Limb (tissue), 2 donors: ENCODE measurements at regions not wholly inside any gene's neighbourhood (a gene's known extent, or its start where the extent isn't known, plus 50 kb on each side); places are given as distances from the start of the nearest gene placed in this dataset.
"Not testable (repeated sequence)": the region's sequence is repeated elsewhere in the genome, so short reads cannot be mapped to it uniquely, and the experiment has no call there.

Experiments
- DNase-seq, 2 donors: peaks; one replicate each; pipeline ENCODE4 v3.0.0-alpha.2; 2016; ENCODE audit errors: extremely low spot score in 2 of 2

- DNase-seq, result no peak
Observed at GRCh38 chr21:19048098-19048672, 644.6 kb upstream of the TMPRSS15 start.

GRCh38 chr21:19049567-19049966, 646.0 kb upstream of the TMPRSS15 start:
- DNase-seq, result no peak

DNA sequence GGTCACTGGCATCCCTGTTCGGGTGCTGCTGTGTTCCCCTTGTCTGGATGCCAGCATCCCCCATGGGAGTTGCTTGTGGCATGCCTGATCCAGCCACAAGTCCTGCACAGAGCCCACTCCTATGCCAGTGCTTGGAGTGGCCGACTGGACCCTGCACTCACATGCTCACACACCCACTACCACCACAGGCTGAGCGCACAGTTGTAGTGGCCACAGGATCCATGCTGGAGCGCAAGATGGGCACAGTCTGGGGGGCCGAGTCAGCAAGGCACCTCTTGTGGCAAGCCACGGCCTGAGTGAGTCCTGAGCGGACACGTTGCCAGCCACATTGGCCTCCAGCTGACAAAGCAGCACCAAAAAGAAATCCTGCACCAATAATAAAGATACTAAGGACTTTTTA, 661.6 kb upstream of the TMPRSS15 start:
- DNase-seq, result no peak

DNA sequence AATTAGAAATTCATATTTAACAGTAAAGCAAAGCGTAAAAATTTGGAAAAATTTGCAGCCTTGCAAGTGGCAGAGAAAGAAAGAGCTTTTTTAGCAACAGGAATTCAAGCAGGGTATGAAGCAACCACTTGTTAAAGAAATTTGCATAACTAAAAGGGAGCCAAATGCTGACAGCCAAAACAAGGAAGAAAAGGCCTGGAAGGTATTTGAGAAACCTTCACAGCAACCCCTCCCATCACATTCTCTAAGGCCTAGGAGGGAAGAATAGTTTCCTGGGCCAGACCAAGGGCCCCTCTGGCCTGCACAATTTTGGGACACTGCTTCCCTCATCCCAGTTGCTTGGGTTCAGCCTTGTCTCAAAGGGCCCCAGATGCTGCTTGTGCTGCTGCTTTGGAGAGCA, 672.4 kb upstream of the TMPRSS15 start:
- no peak for DNase-seq

DNA sequence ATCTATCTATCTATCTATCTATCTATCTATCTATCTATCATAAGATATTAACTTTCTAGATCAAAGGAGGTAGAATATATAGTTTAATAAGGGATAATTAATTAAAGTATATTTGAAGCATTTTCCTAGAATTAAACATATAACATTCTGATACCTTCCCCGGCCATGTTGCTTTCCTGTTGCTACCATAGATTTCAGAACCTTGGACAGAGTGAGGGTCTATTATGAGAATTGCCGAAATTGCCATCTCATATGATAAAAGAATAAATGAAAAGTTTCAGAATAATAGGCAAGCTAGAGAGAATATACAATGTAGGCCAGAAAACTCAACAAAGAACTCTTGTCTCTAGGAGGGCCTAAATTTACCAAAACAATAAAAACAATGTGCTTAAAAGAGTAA, 706.1 kb upstream of the TMPRSS15 start:
- DNase-seq, result no peak

- not testable (repeated sequence) for DNase-seq
Observed at GRCh38 chr21:19119259-19119658, 715.7 kb upstream of the TMPRSS15 start.

DNA sequence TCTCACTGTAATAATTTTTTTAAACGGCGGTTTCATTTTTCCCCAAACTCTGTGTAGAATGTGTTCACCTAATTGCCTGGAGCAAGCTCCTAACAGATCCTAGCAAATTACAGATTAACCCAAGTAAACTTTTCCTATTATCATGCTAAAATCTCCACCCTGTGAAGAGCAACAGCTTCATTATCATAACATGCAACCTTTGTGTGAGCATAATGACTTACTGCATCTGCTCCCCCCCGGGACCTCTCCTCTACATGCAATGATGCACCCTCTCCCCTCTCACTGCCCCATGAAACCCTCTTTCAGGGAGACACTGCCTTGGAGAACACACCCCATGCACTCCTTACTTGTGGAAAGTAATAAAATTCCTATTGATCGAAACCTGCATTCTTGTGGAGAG, 717.0 kb upstream of the TMPRSS15 start:
- DNase-seq, result no peak

DNA sequence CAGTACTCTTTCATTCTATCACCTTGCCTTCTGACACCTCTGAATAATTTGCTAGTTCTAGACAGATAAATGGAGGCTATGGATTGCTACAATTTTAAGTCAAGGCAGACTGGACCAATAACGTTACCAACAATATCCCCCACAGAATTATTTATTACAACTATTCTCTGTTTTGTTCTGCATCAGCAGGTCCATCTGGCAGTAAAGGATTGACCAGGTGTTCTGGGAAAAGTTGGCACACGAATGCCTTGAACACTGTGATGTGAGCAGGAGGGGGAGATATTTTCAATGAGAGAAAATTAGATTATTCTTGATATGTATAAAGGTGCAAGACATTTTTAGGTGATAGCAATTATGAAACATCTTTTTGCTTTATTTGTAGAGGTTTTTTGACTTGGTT, 718.8 kb upstream of the TMPRSS15 start:
- no peak for DNase-seq

GRCh38 chr21:19123053-19123452, 719.5 kb upstream of the TMPRSS15 start:
- no peak for DNase-seq

DNA sequence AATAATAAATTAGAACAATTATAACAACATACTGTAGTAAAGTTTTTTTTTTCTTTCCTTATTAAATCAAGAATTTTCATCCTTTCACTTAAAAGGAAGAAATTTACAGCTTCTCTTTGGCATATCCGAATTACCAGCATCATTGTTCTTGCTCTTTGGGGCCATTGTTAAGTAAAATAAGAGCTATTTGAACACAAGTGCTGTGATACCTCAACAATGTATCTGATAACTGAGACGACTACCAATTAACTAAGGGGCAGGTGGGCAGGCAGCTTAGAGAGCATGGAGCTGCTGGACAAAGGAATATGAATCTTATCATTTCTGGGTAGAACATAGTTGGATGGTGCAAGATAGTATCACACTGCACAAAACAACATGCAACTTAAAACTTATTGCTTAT, 719.9 kb upstream of the TMPRSS15 start:
- no peak for DNase-seq

DNA sequence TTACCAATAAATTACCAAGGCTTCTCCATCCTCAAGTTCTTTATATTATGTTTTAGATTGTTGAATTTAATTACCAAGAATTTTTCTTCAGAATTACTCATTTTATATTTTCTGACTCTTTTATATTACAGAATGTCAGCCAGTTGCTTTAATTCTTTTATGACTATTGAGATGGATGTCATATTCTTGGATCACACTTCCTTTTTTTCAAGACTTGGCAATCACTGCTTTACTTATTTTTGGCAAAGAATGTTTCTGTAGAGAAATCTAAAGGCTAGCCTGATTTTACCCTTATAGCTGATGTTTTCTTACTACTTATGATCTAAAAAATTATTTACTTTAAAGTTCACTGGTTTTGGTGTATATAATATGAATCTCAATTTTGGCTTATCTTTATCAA, 721.1 kb upstream of the TMPRSS15 start:
- DNase-seq, result peak in 1 of 2 donors; percentile 12

DNA sequence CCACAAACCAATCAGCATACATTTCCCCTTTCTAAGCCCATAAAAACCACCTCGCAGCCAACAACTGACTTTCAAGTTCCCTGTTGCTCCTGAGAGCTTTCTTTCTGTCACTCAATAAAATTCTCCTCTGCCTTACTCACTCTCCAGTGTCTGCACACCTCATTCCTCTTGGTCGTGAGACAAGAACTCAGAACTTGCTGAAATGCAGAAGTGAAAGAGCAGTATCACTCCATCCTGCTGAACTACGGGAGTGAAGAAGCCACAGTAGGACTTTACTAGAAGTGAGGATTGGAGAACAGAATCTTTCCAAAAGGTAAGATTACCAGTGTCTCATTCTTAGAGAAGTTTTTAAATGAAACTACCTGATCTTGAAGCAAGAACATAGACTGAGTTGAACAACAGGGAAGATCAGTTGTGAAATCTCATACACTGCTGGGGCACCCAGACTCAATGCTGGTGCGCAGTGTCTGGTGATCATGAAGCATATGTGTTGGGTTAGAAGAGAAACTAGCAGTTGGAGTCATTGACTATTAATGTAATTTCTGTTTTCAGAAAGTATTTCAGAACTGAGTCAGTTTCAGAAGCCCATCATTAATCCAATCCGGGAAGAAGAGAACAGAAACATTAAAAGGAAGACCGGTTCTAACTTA, 726.9 kb upstream of the TMPRSS15 start:
- DNase-seq, result no peak

- no peak for DNase-seq
Observed at GRCh38 chr21:19141511-19141910, 737.9 kb upstream of the TMPRSS15 start.

DNA sequence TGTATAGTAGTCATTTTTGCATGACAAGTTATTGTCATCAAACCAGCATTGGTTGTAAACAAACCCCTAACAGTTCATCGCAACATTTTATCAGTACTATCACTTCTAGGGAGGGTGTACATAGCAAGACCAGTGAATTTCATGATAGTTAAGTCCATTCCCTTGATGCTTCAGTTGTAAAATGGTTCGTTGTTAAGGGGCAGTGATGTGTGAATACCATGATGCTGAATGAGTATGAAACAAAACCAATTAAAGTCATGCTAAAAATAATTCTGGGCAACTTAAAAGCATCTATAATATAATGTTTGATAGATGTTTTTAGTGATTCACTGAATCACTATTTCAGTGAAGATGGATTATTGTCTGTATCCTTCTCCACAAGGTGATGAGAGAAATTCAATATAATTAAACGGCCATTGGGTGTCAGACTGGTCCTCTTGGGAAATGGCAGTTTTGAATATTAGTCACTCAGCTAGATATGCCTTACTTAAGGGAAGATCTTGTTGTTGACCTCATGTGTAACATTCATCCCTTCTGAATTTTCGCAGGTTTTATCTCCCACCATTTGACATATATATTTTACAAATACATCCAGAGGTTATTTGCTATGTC, 742.2 kb upstream of the TMPRSS15 start:
- DNase-seq, result no peak

- DNase-seq, result no peak
Observed at GRCh38 chr21:19148056-19148455, 744.5 kb upstream of the TMPRSS15 start.

GRCh38 chr21:19171585-19171984, 768.0 kb upstream of the TMPRSS15 start:
- no peak for DNase-seq

GRCh38 chr21:19181604-19182140, 778.1 kb upstream of the TMPRSS15 start:
- no peak for DNase-seq

- DNase-seq, result no peak
Observed at GRCh38 chr21:19197950-19198349, 794.4 kb upstream of the TMPRSS15 start.

DNA sequence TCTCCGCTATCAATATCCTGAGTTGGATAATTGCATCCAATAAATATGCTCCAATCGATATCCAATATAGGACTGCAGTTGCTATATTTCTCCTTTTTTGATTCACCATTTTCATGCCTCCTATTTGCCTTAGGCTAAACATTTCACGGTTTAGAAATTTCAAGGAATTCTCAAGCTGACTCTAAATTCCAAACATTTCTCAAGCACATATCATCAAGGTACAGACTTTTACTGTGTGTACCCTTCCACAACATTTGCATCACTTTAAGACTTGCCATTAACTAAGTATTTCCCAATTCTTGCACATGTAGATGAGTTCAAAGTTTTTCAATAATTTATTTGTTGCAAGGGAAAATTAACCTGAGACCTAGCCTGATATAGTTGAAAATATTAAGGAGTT, 795.2 kb upstream of the TMPRSS15 start:
- DNase-seq, result no peak

DNA sequence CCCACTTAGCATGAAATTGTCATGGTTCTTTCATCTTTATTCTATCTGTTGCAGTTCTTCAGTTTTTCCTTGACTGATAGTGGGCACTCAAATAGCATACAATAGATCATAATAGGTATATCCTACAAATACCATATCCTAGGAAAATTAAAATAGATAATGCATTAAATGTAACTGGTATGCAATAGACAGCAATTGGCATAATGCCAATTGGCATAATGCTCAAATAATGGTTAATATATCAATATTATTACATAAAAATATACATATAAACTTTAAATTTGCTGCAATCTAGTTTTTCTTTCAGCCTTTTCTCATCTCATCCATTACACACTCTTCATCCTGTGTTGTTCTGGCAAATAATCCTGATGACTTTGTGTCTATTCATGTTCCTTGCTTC, 814.6 kb upstream of the TMPRSS15 start:
- DNase-seq, result no peak

DNA sequence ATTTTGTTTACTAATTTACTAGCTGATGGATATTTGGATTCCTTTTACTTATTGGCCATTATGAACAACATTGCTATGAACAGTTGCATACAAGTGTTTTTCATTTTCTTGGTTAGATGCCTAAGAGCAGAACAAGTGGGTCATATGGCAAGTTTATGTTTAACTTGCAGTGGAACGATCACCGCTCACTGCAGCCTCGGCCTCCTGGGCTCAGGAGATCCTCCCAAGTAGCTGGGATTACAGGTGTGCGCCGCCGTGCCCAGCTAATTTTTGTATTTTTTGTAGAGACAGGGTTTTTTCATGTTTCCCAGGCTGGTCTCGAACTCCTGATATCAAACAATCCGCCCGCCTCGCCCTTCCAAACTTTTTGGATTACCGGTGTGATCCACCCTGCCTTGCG, 820.5 kb upstream of the TMPRSS15 start:
- no peak for DNase-seq

GRCh38 chr21:19228226-19228625, 824.6 kb upstream of the TMPRSS15 start:
- peak in 1 of 2 donors; percentile 13 for DNase-seq

DNA sequence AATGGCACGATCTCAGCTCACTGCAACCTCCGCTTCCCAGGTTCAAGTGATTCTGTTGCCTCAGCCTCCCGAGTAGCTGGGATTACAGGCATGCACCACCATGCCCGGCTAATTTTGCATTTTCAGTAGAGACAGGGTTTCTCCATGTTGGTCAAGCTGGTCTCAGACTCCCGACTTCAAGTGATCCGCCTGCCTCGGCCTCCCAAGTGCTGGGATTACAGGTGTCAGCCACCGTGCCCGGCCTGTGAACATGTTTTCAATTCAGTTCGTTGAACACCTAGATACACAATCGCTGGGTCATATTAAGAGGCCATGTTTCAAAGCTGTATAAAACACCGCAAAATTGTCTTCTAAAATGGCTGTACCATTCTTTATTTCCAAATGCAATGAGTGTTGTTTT, 830.3 kb upstream of the TMPRSS15 start:
- not testable (repeated sequence) for DNase-seq
